GM21381 (cell line): ENCODE measurements at regions not wholly inside any gene's neighbourhood (a gene's known extent, or its start where the extent isn't known, plus 50 kb on each side); places are given as distances from the start of the nearest gene placed in this dataset.

Source experiments
- ATAC-seq: cut with Tn5 transposase; IDR thresholded peaks from one replicate; pipeline ENCODE4 v1.9.1; 2021; ENCODE audit warnings: mild to moderate bottlenecking, moderate library complexity; ENCODE audit not compliant: unreplicated experiment

- ATAC-seq: no peak
These were observed 420.0 kb upstream of the CYRIA start for GRCh38 chr2:17085546-17086202.

GRCh38 chr2:17084877-17085276, 419.2 kb upstream of the CYRIA start:
- ATAC-seq: no peak

- ATAC-seq: no peak
These were observed 418.3 kb upstream of the CYRIA start for GRCh38 chr2:17083902-17084301.

GRCh38 chr2:17079262-17079661, 413.6 kb upstream of the CYRIA start:
- ATAC-seq: no peak

- no peak for ATAC-seq
These were observed 410.9 kb upstream of the CYRIA start for GRCh38 chr2:17076533-17076932.

- ATAC-seq: no peak
These were observed 405.1 kb upstream of the CYRIA start for GRCh38 chr2:17070711-17071110.

GRCh38 chr2:17069564-17069963, 403.9 kb upstream of the CYRIA start:
- no peak for ATAC-seq

GRCh38 chr2:17068021-17068420, 402.4 kb upstream of the CYRIA start:
- ATAC-seq: no peak

- ATAC-seq: no peak
These were observed 399.9 kb upstream of the CYRIA start for GRCh38 chr2:17065536-17065935.

GRCh38 chr2:17061028-17061427, 395.4 kb upstream of the CYRIA start:
- ATAC-seq: no peak

GRCh38 chr2:17059458-17059857, 393.8 kb upstream of the CYRIA start:
- no peak for ATAC-seq

- ATAC-seq: no peak
These were observed 393.3 kb upstream of the CYRIA start for GRCh38 chr2:17058772-17059402.

GRCh38 chr2:17057109-17058017, 391.7 kb upstream of the CYRIA start:
- ATAC-seq: no peak

- no peak for ATAC-seq
These were observed 390.6 kb upstream of the CYRIA start for GRCh38 chr2:17056236-17056635.

- ATAC-seq: no peak
These were observed 386.4 kb upstream of the CYRIA start for GRCh38 chr2:17052001-17052400.

- no peak for ATAC-seq
These were observed 385.9 kb upstream of the CYRIA start for GRCh38 chr2:17051538-17051937.

GRCh38 chr2:17043173-17043572, 377.5 kb upstream of the CYRIA start:
- no peak for ATAC-seq

GRCh38 chr2:17036361-17036760, 370.7 kb upstream of the CYRIA start:
- no peak for ATAC-seq

- no peak for ATAC-seq
These were observed 369.4 kb upstream of the CYRIA start for GRCh38 chr2:17035010-17035409.

GRCh38 chr2:17030047-17030446, 364.4 kb upstream of the CYRIA start:
- no peak for ATAC-seq

GRCh38 chr2:17012297-17012696, 346.7 kb upstream of the CYRIA start:
- ATAC-seq: no peak

- no peak for ATAC-seq
These were observed 344.5 kb upstream of the CYRIA start for GRCh38 chr2:17010104-17010503.
